ENCODE measurements at regions not wholly inside any gene's neighbourhood (a gene's known extent, or its start where the extent isn't known, plus 50 kb on each side); places are given as distances from the start of the nearest gene placed in this dataset.

GRCh38 chr17:5950878-5951277, 119.3 kb upstream of the WSCD1 start:
- TF ChIP-seq CTCF (IDR thresholded peaks at IDR 0.05) (no peak), POLR2A (IDR thresholded peaks at IDR 0.05) (no peak)

Measured in tibial nerve (tissue), 3 donors.